ENCODE measurements at regions not wholly inside any gene's neighbourhood (a gene's known extent, or its start where the extent isn't known, plus 50 kb on each side); places are given as distances from the start of the nearest gene placed in this dataset.

GRCh38 chr21:15943009-15943666 is 213.4 kb downstream of the USP25 start:
- TF ChIP-seq EZH2phosphoT487 (IDR thresholded peaks at IDR 0.05; ENCODE audit: insufficient read depth, low read depth) (no peak), EZH2 (IDR thresholded peaks at IDR 0.05; ENCODE audit: insufficient read depth, poor library complexity, severe bottlenecking) (no peak)

All from GM23248 (cell line).